ENCODE measurements at regions not wholly inside any gene's neighbourhood (a gene's known extent, or its start where the extent isn't known, plus 50 kb on each side); places are given as distances from the start of the nearest gene placed in this dataset.
"Not testable (repeated sequence)": the region's sequence is repeated elsewhere in the genome, so short reads cannot be mapped to it uniquely, and the experiment has no call there.

GRCh38 chr5:12624776-12625560, 720.7 kb upstream of the CTNND2 start:
- TF ChIP-seq, protein P1, sequence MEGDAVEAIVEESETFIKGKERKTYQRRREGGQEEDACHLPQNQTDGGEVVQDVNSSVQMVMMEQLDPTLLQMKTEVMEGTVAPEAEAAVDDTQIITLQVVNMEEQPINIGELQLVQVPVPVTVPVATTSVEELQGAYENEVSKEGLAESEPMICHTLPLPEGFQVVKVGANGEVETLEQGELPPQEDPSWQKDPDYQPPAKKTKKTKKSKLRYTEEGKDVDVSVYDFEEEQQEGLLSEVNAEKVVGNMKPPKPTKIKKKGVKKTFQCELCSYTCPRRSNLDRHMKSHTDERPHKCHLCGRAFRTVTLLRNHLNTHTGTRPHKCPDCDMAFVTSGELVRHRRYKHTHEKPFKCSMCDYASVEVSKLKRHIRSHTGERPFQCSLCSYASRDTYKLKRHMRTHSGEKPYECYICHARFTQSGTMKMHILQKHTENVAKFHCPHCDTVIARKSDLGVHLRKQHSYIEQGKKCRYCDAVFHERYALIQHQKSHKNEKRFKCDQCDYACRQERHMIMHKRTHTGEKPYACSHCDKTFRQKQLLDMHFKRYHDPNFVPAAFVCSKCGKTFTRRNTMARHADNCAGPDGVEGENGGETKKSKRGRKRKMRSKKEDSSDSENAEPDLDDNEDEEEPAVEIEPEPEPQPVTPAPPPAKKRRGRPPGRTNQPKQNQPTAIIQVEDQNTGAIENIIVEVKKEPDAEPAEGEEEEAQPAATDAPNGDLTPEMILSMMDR (IDR thresholded peaks at IDR 0.05; ENCODE audit: low read depth, low read length), result no peak
- no peak overlapping the region for H3K4me3 ChIP-seq (ENCODE audit: low read depth, low read length)

DNA sequence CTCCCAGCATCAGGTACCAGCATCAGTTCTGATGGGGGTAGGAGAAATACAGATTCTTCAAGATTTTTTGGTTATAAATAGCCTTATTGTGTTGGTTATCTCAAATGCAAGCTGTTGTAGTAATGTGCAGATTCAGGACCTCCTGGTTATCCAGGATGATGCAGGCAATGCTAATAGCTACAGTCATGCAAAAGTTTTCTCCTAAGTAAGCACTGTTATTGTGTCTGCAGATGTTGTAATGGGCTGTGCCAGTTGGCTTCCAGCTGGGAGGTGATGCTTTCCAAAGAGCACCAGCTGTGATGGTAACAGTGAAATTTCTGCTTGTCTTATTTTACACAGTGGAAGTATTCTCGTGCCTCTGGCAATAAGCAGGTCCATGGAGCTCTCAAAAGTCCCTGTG, 719.2 kb upstream of the CTNND2 start:
- H3K4me3 ChIP-seq (ENCODE audit: low read depth, low read length), result no peak overlapping the region
- TF ChIP-seq, protein P1 (IDR thresholded peaks at IDR 0.05; ENCODE audit: low read depth, low read length), result no peak

DNA sequence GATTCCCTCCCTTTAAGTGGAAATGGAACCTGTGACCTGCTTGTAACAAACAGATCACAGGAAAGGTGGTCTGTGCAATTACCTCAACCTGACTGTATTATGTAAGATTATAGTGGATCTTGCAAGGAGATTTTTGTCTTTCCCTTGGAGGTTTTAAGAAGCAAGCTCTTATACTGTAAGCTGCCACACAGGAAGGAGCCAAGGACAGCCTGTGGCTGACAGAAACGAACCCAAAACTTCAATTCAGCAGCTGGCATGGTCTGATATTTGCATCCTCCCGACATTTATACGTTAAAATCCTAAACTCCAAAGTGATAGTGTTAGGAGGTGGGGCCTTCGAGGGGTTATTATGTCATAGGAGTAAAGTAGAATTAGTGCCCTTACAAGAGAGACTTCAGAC, 711.8 kb upstream of the CTNND2 start:
- TF ChIP-seq, protein P1 (IDR thresholded peaks at IDR 0.05; ENCODE audit: low read depth, low read length), result no peak
- no peak overlapping the region for H3K4me3 ChIP-seq (ENCODE audit: low read depth, low read length)

DNA sequence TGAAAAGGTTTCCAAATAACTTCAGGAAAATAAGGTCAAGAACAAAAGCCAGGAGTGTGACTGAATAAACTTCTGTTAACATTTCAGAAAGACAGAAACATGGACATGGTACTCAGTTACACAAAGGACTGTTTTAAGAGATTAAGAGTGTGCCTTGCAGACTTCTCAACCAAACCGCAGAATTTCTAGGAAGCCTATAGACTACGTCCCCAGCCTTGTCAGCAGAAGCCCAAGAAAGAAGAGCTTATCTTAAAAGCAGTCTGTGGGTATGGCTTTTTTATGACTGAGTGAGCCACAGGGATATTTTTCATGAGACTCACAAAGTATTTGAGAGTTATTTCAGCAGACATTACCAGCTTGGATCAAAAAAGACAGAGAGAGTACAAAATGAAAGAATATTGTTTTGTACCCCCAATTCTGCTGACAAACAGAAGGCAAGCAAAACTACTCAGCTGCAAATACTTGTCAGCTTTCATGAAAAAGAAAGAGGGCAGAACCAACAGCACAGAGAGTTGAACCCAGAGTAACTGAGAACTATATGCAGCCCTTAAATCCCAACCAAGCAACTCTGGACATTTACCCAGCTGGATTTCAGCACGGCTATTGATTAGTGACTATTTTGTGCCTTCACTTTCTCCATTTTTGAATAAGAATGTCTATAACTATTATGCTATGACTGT, 711.0 kb upstream of the CTNND2 start:
- TF ChIP-seq, protein P1 (IDR thresholded peaks at IDR 0.05; ENCODE audit: low read depth, low read length), result no peak
- no peak overlapping the region for H3K4me3 ChIP-seq (ENCODE audit: low read depth, low read length)

GRCh38 chr5:12614608-12615007, 710.4 kb upstream of the CTNND2 start:
- TF ChIP-seq, protein P1 (IDR thresholded peaks at IDR 0.05; ENCODE audit: low read depth, low read length), result no peak
- H3K4me3 ChIP-seq (ENCODE audit: low read depth, low read length), result no peak overlapping the region

GRCh38 chr5:12611132-12611531, 706.9 kb upstream of the CTNND2 start:
- TF ChIP-seq, protein P1 (IDR thresholded peaks at IDR 0.05; ENCODE audit: low read depth, low read length), result no peak
- H3K4me3 ChIP-seq (ENCODE audit: low read depth, low read length), result no peak overlapping the region

- not testable (repeated sequence) for H3K4me3 ChIP-seq (ENCODE audit: low read depth, low read length)
These were observed 703.6 kb upstream of the CTNND2 start for GRCh38 chr5:12607817-12608216.
